ENCODE measurements at regions not wholly inside any gene's neighbourhood (a gene's known extent, or its start where the extent isn't known, plus 50 kb on each side); places are given as distances from the start of the nearest gene placed in this dataset.

- Mint-ChIP-seq H3K4me3 (no peak overlapping the region), H3K27me3 (no peaks in the 10 kb centered on the region), H3K27ac (no peak overlapping the region), H3K9me3 (peaks cover 5% of the 10 kb centered on the region), H3K4me1 (ENCODE audit: unreplicated experiment) (no peaks in the 10 kb centered on the region), H3K36me3 (no peaks in the 10 kb centered on the region)
- no peak for TF ChIP-seq CTCF (conservative IDR thresholded peaks at IDR 0.05)
- DNase-seq (ENCODE audit: extremely low spot score, unreplicated experiment): no peak
Observed at GRCh38 chr3:34955680-34956079, 683.6 kb upstream of the ARPP21 start.

- Mint-ChIP-seq H3K9me3 (no peaks in the 10 kb centered on the region), H3K4me1 (ENCODE audit: unreplicated experiment) (no peaks in the 10 kb centered on the region), H3K36me3 (no peaks in the 10 kb centered on the region), H3K4me3 (no peak overlapping the region), H3K27me3 (no peaks in the 10 kb centered on the region), H3K27ac (no peak overlapping the region)
- no peak for TF ChIP-seq CTCF (conservative IDR thresholded peaks at IDR 0.05)
- no peak for DNase-seq (ENCODE audit: extremely low spot score, unreplicated experiment)
Observed at GRCh38 chr3:34956511-34956910, 682.8 kb upstream of the ARPP21 start.

- DNase-seq (ENCODE audit: extremely low spot score, unreplicated experiment): no peak
- no peak for TF ChIP-seq CTCF (conservative IDR thresholded peaks at IDR 0.05)
- no peaks in the 10 kb centered on the region for H3K4me1 Mint-ChIP-seq (ENCODE audit: unreplicated experiment)
- H3K36me3 Mint-ChIP-seq: no peaks in the 10 kb centered on the region
- H3K9me3 Mint-ChIP-seq: no peaks in the 10 kb centered on the region
- H3K4me3 Mint-ChIP-seq: no peak overlapping the region
- H3K27me3 Mint-ChIP-seq: no peaks in the 10 kb centered on the region
- H3K27ac Mint-ChIP-seq: no peak overlapping the region
Observed at GRCh38 chr3:34957677-34958076, 681.6 kb upstream of the ARPP21 start.

- Mint-ChIP-seq H3K27me3 (no peaks in the 10 kb centered on the region), H3K36me3 (no peaks in the 10 kb centered on the region), H3K4me1 (ENCODE audit: unreplicated experiment) (no peaks in the 10 kb centered on the region), H3K4me3 (no peak overlapping the region), H3K27ac (no peak overlapping the region), H3K9me3 (no peaks in the 10 kb centered on the region)
- peak; percentile 33 for TF ChIP-seq CTCF (conservative IDR thresholded peaks at IDR 0.05)
- DNase-seq (ENCODE audit: extremely low spot score, unreplicated experiment): no peak
Observed at GRCh38 chr3:34969513-34969912, 669.8 kb upstream of the ARPP21 start.

- Mint-ChIP-seq H3K4me3 (no peak overlapping the region), H3K9me3 (no peaks in the 10 kb centered on the region), H3K36me3 (no peaks in the 10 kb centered on the region), H3K27me3 (no peaks in the 10 kb centered on the region), H3K27ac (no peak overlapping the region), H3K4me1 (ENCODE audit: unreplicated experiment) (no peaks in the 10 kb centered on the region)
- DNase-seq (ENCODE audit: extremely low spot score, unreplicated experiment): no peak
- no peak for TF ChIP-seq CTCF (conservative IDR thresholded peaks at IDR 0.05)
Observed at GRCh38 chr3:34972481-34972880, 666.8 kb upstream of the ARPP21 start.

GRCh38 chr3:34973586-34973985 lies 665.7 kb upstream of the ARPP21 start:
- no peaks in the 10 kb centered on the region for H3K36me3 Mint-ChIP-seq
- no peaks in the 10 kb centered on the region for H3K27me3 Mint-ChIP-seq
- no peak overlapping the region for H3K4me3 Mint-ChIP-seq
- DNase-seq (ENCODE audit: extremely low spot score, unreplicated experiment): no peak
- H3K27ac Mint-ChIP-seq: no peak overlapping the region
- no peak for TF ChIP-seq CTCF (conservative IDR thresholded peaks at IDR 0.05)
- H3K9me3 Mint-ChIP-seq: no peaks in the 10 kb centered on the region
- no peaks in the 10 kb centered on the region for H3K4me1 Mint-ChIP-seq (ENCODE audit: unreplicated experiment)

All from type B pancreatic cell (in vitro differentiated cells).